Left lung (tissue), 4 donors: ENCODE measurements at regions not wholly inside any gene's neighbourhood (a gene's known extent, or its start where the extent isn't known, plus 50 kb on each side); places are given as distances from the start of the nearest gene placed in this dataset.

ENCODE experiments used
- ATAC-seq: fragments of 200-7000 bp; cut with Tn5 transposase; one replicate; pipeline ENCODE4 v1.9.1; 2020; ENCODE audit warnings: moderate library complexity
- DNase-seq, 4 donors: peaks; one replicate each; pipeline ENCODE4 v3.0.0-alpha.2; 2013 to 2020
- H3K27ac ChIP-seq, 2 donors: fragments of 200-600 bp; sonication (generic) in 1 of 2; one replicate each; pipeline versions ENCODE4 v1.5.0 to v1.8.0; 2020 to 2021
- H3K27me3 ChIP-seq, 2 donors: fragments of 200-600 bp; sonication (generic) in 1 of 2; one replicate each; pipeline versions ENCODE4 v1.5.0 to v1.8.0; 2020 to 2021
- H3K36me3 ChIP-seq, 2 donors: fragments of 200-600 bp; sonication (generic) in 1 of 2; one replicate each; pipeline versions ENCODE4 v1.5.0 to v1.8.0; 2020 to 2021
- H3K4me1 ChIP-seq, 2 donors: fragments of 200-600 bp; one replicate each; pipeline ENCODE4 v1.8.0; 2021
- H3K4me3 ChIP-seq, 2 donors: fragments of 200-600 bp; sonication (generic) in 1 of 2; one replicate each; pipeline versions ENCODE4 v1.5.0 to v1.8.0; 2020 to 2021; ENCODE audit warnings: mild to moderate bottlenecking in 1 of 2
- H3K9me3 ChIP-seq, 2 donors: fragments of 200-600 bp; sonication (generic) in 1 of 2; one replicate each; pipeline versions ENCODE4 v1.5.0 to v1.8.0; 2020 to 2021
- intact Hi-C, 2 donors: fragments of 100-400 bp; cut with DNase I; formaldehyde crosslinking; loops; one replicate each; pipeline versions ENCODE4 v1.11.2 to v1.14.2; 2022
- TF ChIP-seq, protein P1 (sequence below), 2 donors: fragments of 200-600 bp; sonication (generic) in 1 of 2; IDR thresholded peaks; one replicate each; pipeline versions ENCODE4 v1.5.0 to v1.8.0; 2021; ENCODE audit warnings: antibody characterized with exemption in 2 of 2
- donor health status: DM: no; HTN: yes; CAD: no.
- donor health status: DM: no; HTN: no; CAD: no.

DNA sequence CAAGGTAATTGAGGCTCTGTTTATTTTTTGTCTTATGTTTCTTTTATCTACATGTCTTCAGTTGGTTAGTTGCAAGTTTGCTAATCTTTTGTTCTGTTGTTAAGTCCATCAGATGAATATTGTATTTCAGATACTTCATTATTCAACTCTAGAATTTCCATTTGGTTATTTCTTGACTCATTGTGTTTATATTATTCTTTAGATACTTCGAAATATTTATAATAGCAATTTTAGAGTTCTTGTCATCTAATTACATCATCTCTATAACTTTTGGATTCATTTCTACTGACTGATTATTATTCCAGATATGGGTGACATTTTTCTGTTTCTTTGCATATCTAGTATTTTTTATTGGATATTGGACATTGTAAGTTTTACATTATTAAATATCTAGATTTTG is 405.6 kb downstream of the PLPP3 start:
- H3K27me3 ChIP-seq = no peaks in the 10 kb centered on the region
- no peaks in the 10 kb centered on the region for H3K4me1 ChIP-seq
- intact Hi-C loops = no loop called here
- no peak overlapping the region for H3K4me3 ChIP-seq
- DNase-seq (no peak), ATAC-seq (no peak)
- no peaks in the 10 kb centered on the region for H3K36me3 ChIP-seq
- TF ChIP-seq, protein P1, sequence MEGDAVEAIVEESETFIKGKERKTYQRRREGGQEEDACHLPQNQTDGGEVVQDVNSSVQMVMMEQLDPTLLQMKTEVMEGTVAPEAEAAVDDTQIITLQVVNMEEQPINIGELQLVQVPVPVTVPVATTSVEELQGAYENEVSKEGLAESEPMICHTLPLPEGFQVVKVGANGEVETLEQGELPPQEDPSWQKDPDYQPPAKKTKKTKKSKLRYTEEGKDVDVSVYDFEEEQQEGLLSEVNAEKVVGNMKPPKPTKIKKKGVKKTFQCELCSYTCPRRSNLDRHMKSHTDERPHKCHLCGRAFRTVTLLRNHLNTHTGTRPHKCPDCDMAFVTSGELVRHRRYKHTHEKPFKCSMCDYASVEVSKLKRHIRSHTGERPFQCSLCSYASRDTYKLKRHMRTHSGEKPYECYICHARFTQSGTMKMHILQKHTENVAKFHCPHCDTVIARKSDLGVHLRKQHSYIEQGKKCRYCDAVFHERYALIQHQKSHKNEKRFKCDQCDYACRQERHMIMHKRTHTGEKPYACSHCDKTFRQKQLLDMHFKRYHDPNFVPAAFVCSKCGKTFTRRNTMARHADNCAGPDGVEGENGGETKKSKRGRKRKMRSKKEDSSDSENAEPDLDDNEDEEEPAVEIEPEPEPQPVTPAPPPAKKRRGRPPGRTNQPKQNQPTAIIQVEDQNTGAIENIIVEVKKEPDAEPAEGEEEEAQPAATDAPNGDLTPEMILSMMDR (IDR thresholded peaks at IDR 0.05) = no peak
- H3K9me3 ChIP-seq = peaks cover 0 to 2% of the 10 kb centered on the region in 2 donors
- no peak overlapping the region for H3K27ac ChIP-seq

DNA sequence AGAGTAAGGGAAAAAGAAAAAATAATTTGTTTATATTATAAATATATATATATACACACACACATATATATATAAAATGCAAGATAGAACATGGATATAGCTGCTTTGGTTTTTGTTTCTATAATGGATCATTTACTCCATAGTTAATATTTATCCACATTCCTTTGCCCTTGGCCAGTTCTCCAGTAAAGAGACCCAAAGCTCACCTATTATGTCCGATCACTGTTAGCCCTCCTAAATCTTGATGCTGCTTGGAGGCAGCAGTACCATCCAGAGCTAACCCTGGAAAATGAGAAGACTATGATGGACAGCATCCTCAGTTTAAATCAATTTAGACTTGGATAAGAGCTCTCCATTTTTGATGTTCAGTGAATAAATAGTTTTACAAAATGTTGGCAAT is 407.7 kb downstream of the PLPP3 start:
- intact Hi-C loops = no loop called here
- Histone ChIP-seq H3K27ac (no peak overlapping the region), H3K9me3 (peaks cover 0 to 2% of the 10 kb centered on the region in 2 donors), H3K36me3 (no peaks in the 10 kb centered on the region), H3K27me3 (no peaks in the 10 kb centered on the region), H3K4me3 (no peak overlapping the region), H3K4me1 (no peaks in the 10 kb centered on the region)
- ATAC-seq (no peak), DNase-seq (no peak)
- TF ChIP-seq, protein P1 (IDR thresholded peaks at IDR 0.05) = no peak

DNA sequence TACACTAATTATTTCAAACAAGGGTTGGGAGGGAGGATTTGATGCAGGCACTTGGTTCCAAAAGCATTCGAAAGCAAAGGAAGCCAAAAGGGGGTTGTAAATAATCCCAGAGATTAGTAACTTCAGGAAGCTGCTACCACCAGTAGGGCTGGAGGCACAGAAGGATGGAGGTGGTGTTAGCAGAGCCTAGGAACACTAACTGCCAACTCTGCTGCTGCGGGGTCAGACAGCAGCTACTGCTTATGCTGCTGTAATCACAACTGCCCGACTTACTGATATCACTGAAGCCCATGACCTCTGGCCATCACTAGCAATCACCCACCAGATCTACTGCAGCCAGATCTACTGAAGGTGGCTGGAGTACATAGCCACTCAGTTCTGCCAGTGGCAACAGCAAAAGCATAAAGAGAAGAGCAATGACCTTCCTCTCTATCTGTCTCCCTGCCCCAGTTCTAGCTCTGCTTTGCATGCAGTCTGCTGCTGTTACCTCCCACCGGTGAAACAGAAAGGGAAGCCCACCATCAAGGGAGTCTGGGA is 408.5 kb downstream of the PLPP3 start:
- Histone ChIP-seq H3K4me3 (no peak overlapping the region), H3K27me3 (no peaks in the 10 kb centered on the region), H3K4me1 (no peaks in the 10 kb centered on the region), H3K27ac (no peak overlapping the region), H3K9me3 (peaks cover 0 to 2% of the 10 kb centered on the region in 2 donors), H3K36me3 (no peaks in the 10 kb centered on the region)
- TF ChIP-seq, protein P1 (IDR thresholded peaks at IDR 0.05) = no peak
- ATAC-seq = no peak
- DNase-seq = no peak
- intact Hi-C loops = no loop called here

DNA sequence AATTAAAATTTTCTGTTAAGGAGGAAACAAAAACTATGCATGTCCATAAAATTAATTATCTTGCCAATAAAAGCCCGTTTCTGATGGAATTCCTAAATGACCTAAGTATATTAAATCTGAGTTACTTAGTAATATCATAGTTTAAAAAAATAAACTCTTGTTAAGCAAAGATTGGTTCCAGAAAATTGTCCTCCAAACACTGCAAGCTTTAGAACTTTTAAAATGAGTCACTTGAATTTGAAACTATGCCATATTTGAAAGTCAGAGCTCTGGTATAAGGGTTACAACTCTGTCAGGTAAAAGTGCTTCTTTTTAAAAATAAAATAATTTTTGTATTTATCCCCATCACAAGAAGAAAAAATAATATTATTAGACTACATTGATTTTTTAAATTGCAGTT is 409.5 kb downstream of the PLPP3 start:
- no peak for DNase-seq
- Histone ChIP-seq H3K4me1 (no peaks in the 10 kb centered on the region), H3K27ac (no peak overlapping the region), H3K4me3 (no peak overlapping the region), H3K27me3 (no peaks in the 10 kb centered on the region), H3K9me3 (peaks cover 0 to 2% of the 10 kb centered on the region in 2 donors), H3K36me3 (no peaks in the 10 kb centered on the region)
- TF ChIP-seq, protein P1 (IDR thresholded peaks at IDR 0.05) = no peak
- no peak for ATAC-seq
- intact Hi-C loops = no loop called here

DNA sequence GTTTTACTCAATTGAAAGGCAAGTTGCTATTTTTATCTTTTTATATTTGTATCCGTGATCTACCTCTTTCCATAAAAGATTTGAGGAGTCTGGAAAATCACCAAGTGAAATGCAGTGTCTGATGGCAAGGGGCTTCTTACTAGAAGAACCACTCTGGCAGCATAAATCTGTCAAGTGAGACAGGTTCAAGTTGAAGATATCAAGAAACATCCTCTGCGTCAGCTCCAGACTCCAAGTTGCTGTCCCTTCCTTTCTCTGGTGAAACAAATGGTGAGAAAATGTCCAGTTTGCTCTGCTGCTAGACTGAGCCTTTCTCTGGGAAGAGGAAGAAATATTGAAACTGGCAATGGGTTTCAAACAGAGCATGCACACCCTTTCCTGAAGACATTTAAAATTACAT is 411.2 kb downstream of the PLPP3 start:
- no peak for DNase-seq
- no peaks in the 10 kb centered on the region for H3K4me1 ChIP-seq
- TF ChIP-seq, protein P1 (IDR thresholded peaks at IDR 0.05) = no peak
- no peaks in the 10 kb centered on the region for H3K36me3 ChIP-seq
- H3K4me3 ChIP-seq = no peak overlapping the region
- intact Hi-C loops = no loop called here
- no peaks in the 10 kb centered on the region for H3K27me3 ChIP-seq
- H3K9me3 ChIP-seq = no peaks in the 10 kb centered on the region
- no peak for ATAC-seq
- no peak overlapping the region for H3K27ac ChIP-seq
